SK-N-SH treated with all-trans-retinoic acid at 6 μM for 48 hours (cell line): ENCODE measurements at regions not wholly inside any gene's neighbourhood (a gene's known extent, or its start where the extent isn't known, plus 50 kb on each side); places are given as distances from the start of the nearest gene placed in this dataset.

ENCODE experiments used
- ATAC-seq: fragments of 200-7000 bp; cut with Tn5 transposase; 3 replicates; pipeline ENCODE4 v1.9.1; 2020; ENCODE audit warnings: mild to moderate bottlenecking, moderate library complexity
- ARNTL ChIP-seq: fragments of 450-650 bp; formaldehyde crosslinking; IDR thresholded peaks from 2 replicates; pipeline ENCODE4 v1.5.0; 2020; ENCODE audit warnings: low read depth, mild to moderate bottlenecking, moderate library complexity, borderline replicate concordance
- CSDC2 ChIP-seq: fragments of 250-450 bp; sonication (Bioruptor Pico); IDR thresholded peaks from 2 replicates; pipeline ENCODE4 v1.5.0; 2020; ENCODE audit warnings: mild to moderate bottlenecking, moderate library complexity
- CSRNP3 ChIP-seq: fragments of 250-450 bp; sonication (Bioruptor Pico); IDR thresholded peaks from 2 replicates; pipeline ENCODE4 v1.5.1; 2021; ENCODE audit warnings: mild to moderate bottlenecking, moderate library complexity
- ESRRG ChIP-seq: fragments of 250-450 bp; sonication (Bioruptor Pico); IDR thresholded peaks from 2 replicates; pipeline ENCODE4 v1.6.1; 2021; ENCODE audit warnings: mild to moderate bottlenecking
- GLIS3 ChIP-seq: fragments of 250-450 bp; sonication (Bioruptor Pico); IDR thresholded peaks from 2 replicates; pipeline ENCODE4 v1.5.0; 2020; ENCODE audit warnings: mild to moderate bottlenecking, moderate library complexity
- ISL1 ChIP-seq: fragments of 250-450 bp; sonication (Bioruptor Pico); IDR thresholded peaks from 2 replicates; pipeline ENCODE4 v2.1.2; 2022; ENCODE audit warnings: mild to moderate bottlenecking, moderate library complexity
- OSR1 ChIP-seq: fragments of 250-450 bp; sonication (Bioruptor Pico); IDR thresholded peaks from 2 replicates; pipeline ENCODE4 v1.8.0; 2022; ENCODE audit warnings: moderate library complexity, mild to moderate bottlenecking, inconsistent platforms
- PATZ1 ChIP-seq: fragments of 250-450 bp; sonication (Bioruptor Pico); IDR thresholded peaks from 2 replicates; pipeline ENCODE4 v1.8.0; 2020; ENCODE audit warnings: mild to moderate bottlenecking, moderate library complexity, borderline replicate concordance
- POU6F1 ChIP-seq: fragments of 250-450 bp; sonication (Bioruptor Pico); IDR thresholded peaks from 2 replicates; pipeline ENCODE4 v1.8.0; 2021; ENCODE audit warnings: low read depth, mild to moderate bottlenecking, moderate library complexity, borderline replicate concordance
- PPARA ChIP-seq: fragments of 250-450 bp; sonication (Bioruptor Pico); IDR thresholded peaks from 2 replicates; pipeline ENCODE4 v1.5.0; 2020; ENCODE audit warnings: mild to moderate bottlenecking, borderline replicate concordance
- RARB ChIP-seq: fragments of 250-450 bp; sonication (Bioruptor Pico); IDR thresholded peaks from 2 replicates; pipeline ENCODE4 v1.8.0; 2021; ENCODE audit warnings: mild to moderate bottlenecking, moderate library complexity
- SNAI2 ChIP-seq: fragments of 250-450 bp; sonication (Bioruptor Pico); IDR thresholded peaks from 2 replicates; pipeline ENCODE4 v1.5.0; 2020; ENCODE audit warnings: mild to moderate bottlenecking, moderate library complexity
- TCF4 ChIP-seq: fragments of 250-450 bp; sonication (Bioruptor Pico); IDR thresholded peaks from 2 replicates; pipeline ENCODE4 v1.8.0; 2021; ENCODE audit warnings: mild to moderate bottlenecking, moderate library complexity, borderline replicate concordance
- TOX ChIP-seq: fragments of 250-450 bp; sonication (Bioruptor Pico); IDR thresholded peaks from 2 replicates; pipeline ENCODE4 v1.8.0; 2021; ENCODE audit warnings: mild to moderate bottlenecking, moderate library complexity, borderline replicate concordance
- ZC3H10 ChIP-seq: fragments of 250-450 bp; sonication (Bioruptor Pico); IDR thresholded peaks from 2 replicates; pipeline ENCODE4 v1.5.1; 2021; ENCODE audit warnings: mild to moderate bottlenecking, moderate library complexity
- ZFP3 ChIP-seq: fragments of 250-450 bp; sonication (Bioruptor Pico); IDR thresholded peaks from 2 replicates; pipeline ENCODE4 v1.5.0; 2020; ENCODE audit warnings: mild to moderate bottlenecking, moderate library complexity
- ZFP30 ChIP-seq: fragments of 450-650 bp; formaldehyde crosslinking; IDR thresholded peaks from 2 replicates; pipeline ENCODE4 v1.5.0; 2022; ENCODE audit warnings: mild to moderate bottlenecking, moderate library complexity
- ZNF565 ChIP-seq: fragments of 450-650 bp; formaldehyde crosslinking; conservative IDR thresholded peaks from 2 replicates; pipeline ENCODE4 v1.5.0; 2020; ENCODE audit warnings: low read depth, mild to moderate bottlenecking, moderate library complexity
- ZNF70 ChIP-seq: fragments of 450-650 bp; formaldehyde crosslinking; IDR thresholded peaks from 2 replicates; pipeline ENCODE4 v1.5.0; 2020; ENCODE audit warnings: mild to moderate bottlenecking, moderate library complexity
- TF ChIP-seq, protein P1 (sequence below): fragments of 250-450 bp; sonication (Bioruptor Pico); IDR thresholded peaks from 2 replicates; pipeline ENCODE4 v1.5.1; 2020; ENCODE audit warnings: low read depth, mild to moderate bottlenecking, moderate library complexity
- TF ChIP-seq, protein P2 (sequence below): fragments of 250-450 bp; sonication (Bioruptor Pico); IDR thresholded peaks from 2 replicates; pipeline ENCODE4 v1.5.0; 2020; ENCODE audit warnings: mild to moderate bottlenecking, moderate library complexity

DNA sequence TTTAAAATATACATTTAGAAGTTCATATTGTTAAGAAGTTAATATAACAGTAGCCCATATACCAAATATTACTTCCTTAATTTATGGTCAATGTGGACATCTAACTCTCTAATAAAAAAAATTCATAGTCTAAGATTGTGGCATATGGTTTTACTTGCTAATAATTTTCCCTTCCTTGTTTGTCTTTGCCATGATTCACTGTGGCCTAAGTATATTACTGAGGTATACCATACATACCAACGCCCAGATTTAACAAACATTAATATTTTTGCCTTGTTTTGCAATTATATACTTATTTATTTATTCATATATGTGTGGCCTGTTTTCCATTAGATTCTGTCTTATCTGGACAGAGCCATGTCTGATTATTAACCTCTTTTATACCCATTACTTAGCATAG lies 54.6 kb upstream of the CCDC150 start:
- TF ChIP-seq ZNF565 (CRISPR knock-in tag) (no peak), CSRNP3 (CRISPR knock-in tag) (no peak), ISL1 (CRISPR knock-in tag) (no peak), ARNTL (CRISPR knock-in tag) (no peak), SNAI2 (CRISPR knock-in tag) (no peak), GLIS3 (CRISPR knock-in tag) (no peak), TOX (CRISPR knock-in tag) (no peak), OSR1 (no peak), RARB (CRISPR knock-in tag) (no peak), ZFP3 (no peak), ZNF70 (CRISPR knock-in tag) (no peak)
- TF ChIP-seq, protein P1, sequence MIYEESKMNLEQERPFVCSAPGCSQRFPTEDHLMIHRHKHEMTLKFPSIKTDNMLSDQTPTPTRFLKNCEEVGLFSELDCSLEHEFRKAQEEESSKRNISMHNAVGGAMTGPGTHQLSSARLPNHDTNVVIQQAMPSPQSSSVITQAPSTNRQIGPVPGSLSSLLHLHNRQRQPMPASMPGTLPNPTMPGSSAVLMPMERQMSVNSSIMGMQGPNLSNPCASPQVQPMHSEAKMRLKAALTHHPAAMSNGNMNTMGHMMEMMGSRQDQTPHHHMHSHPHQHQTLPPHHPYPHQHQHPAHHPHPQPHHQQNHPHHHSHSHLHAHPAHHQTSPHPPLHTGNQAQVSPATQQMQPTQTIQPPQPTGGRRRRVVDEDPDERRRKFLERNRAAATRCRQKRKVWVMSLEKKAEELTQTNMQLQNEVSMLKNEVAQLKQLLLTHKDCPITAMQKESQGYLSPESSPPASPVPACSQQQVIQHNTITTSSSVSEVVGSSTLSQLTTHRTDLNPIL (CRISPR knock-in tag), result no peak
- TF ChIP-seq, protein P2, sequence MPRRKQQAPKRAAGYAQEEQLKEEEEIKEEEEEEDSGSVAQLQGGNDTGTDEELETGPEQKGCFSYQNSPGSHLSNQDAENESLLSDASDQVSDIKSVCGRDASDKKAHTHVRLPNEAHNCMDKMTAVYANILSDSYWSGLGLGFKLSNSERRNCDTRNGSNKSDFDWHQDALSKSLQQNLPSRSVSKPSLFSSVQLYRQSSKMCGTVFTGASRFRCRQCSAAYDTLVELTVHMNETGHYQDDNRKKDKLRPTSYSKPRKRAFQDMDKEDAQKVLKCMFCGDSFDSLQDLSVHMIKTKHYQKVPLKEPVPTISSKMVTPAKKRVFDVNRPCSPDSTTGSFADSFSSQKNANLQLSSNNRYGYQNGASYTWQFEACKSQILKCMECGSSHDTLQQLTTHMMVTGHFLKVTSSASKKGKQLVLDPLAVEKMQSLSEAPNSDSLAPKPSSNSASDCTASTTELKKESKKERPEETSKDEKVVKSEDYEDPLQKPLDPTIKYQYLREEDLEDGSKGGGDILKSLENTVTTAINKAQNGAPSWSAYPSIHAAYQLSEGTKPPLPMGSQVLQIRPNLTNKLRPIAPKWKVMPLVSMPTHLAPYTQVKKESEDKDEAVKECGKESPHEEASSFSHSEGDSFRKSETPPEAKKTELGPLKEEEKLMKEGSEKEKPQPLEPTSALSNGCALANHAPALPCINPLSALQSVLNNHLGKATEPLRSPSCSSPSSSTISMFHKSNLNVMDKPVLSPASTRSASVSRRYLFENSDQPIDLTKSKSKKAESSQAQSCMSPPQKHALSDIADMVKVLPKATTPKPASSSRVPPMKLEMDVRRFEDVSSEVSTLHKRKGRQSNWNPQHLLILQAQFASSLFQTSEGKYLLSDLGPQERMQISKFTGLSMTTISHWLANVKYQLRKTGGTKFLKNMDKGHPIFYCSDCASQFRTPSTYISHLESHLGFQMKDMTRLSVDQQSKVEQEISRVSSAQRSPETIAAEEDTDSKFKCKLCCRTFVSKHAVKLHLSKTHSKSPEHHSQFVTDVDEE, result no peak
- no peak for ATAC-seq

DNA sequence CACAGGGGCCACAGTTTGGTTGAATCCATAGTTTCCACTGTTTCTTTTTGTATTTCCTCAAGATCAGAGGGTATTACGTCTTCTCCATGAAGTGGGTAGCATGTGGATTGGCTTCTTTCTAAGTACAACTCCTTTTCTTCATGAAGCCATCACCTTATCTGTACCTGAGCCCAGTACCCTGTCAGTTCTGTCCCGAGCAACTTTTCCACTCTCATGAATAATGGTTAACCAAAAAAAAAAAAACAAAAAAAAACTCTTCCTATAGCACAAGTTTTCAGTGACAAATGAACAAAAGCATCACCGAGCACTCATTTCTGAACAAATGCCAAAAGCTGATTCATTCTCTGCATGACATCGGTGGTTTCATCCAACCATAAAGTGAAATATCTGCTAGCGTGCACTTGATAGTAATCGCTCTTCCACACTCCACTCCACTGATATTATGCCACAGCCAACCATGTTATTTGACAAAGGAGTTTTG lies 53.0 kb upstream of the CCDC150 start:
- no peak for TF ChIP-seq PPARA
- peak; percentile 54 for TF ChIP-seq ISL1 (CRISPR knock-in tag)
- TF ChIP-seq, all 23 proteins: peak for 1
- peak; percentile 88 for ATAC-seq

DNA sequence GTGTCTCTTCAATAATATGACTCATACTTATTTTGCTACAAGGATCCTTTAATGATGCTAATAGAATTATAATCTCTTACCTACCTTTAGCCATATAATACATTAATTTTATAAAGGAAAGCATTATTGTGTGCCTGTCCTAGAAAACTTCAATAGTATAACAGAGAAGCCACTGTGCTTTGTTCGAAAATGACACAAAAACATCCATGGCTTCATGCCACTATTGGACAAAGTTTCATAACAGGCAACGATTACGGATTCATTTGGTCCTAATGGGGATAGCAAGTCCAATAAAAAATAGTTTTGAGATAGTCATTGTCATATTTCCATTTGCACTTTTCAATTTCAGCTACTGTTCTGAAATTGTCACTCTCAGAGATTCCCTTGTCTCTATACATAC lies 52.5 kb upstream of the CCDC150 start:
- TF ChIP-seq ESRRG (CRISPR knock-in tag) (no peak), ZC3H10 (no peak), ARNTL (CRISPR knock-in tag) (no peak), ISL1 (CRISPR knock-in tag) (no peak), CSDC2 (CRISPR knock-in tag) (no peak), POU6F1 (no peak), RARB (CRISPR knock-in tag) (no peak), OSR1 (no peak), ZNF70 (CRISPR knock-in tag) (no peak), PPARA (no peak), CSRNP3 (CRISPR knock-in tag) (no peak), ZFP3 (no peak), GLIS3 (CRISPR knock-in tag) (no peak), TCF4 (no peak), ZFP30 (CRISPR knock-in tag) (no peak), ZNF565 (CRISPR knock-in tag) (no peak), PATZ1 (CRISPR knock-in tag) (no peak)
- TF ChIP-seq, protein P2, result no peak

More for the DNA sequence above, 52.5 kb upstream of the CCDC150 start:
- no peak for ATAC-seq
